Muscle of arm (tissue), 1 donor: ENCODE measurements at regions not wholly inside any gene's neighbourhood (a gene's known extent, or its start where the extent isn't known, plus 50 kb on each side); places are given as distances from the start of the nearest gene placed in this dataset.
A peak's percentile ranks its signal among the peaks of the same experiment; 100 is the strongest.

ENCODE experiments used
- DNase-seq: peaks from one replicate; pipeline ENCODE4 v3.0.0-alpha.2; 2013

DNA sequence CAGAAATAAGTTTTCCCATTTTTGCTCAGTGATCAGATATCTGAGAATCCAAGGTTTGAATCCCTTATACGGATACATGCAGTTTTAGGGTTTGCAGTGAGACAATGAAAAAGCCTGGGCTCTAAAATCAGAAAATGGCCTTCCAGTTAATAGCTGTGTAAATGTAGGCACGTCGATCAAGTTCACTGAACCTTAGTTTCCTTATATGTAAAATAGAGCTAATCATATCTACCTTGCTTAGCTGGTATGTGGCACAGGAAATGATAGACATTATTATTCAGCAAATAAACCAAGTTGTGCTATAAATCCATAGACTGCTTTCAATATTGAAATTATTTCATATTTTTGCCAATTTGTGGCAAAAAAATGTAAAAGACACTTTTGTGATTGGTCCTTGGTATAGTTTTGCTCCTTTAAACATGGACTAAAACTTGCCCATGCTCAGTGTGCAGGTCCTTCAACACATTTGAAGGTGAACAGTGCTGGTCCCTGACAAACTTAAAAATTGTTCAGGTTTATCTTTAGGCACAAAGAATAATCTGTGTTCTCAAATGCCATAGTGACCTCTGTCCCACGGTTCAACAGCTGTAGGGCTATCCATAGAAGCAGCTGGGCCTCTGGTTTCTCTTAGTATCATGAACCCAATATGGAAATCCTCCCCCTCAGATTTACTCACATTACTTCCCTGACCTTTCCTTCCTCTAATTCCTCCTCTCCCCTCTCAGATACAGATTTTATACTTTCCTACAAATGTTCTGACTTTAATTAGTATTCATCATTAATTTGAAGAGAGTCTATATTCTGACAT is 51.0 kb downstream of the CCDC54 start:
- no peak for DNase-seq

DNA sequence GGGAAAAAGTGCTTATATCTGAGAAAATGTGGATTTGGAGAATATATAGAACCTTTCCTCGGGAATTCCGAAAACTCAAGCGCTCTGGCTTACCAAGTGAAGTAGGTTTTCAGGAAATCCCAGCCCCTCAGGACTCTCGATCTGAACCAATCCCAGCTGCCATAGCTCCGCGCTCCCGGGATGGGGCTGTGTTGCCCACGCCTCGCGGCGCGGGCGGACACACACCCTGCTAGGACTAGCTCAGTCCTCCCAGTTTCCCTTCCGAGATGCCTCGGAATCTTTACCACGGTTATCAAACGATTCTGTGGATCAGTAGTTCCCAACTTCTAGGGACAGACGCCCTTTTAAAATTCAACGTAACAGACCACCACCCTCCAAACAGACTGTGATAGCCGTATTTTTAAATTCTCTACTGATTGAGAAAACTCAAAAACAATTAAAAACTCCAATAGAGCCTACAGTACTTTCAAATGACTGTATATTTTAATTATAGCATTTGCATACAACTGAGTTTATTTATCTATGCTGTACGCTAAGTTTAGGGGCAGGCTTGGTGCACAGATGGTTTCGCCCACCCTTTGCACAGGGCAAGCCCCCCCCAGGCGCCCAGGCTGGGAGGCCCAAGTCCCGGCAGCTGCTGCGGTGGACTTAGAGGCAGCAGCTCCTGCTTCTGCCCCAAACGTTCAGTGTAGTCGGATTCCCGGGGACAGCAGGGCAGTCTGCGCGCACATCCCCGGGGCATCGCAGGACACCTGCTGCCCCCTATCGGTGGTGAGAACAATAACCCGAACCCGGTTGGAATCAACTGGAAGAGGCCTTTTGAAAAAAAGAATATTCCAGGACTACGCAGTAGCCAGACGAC is 52.3 kb downstream of the CCDC54 start:
- DNase-seq, result peak; percentile 78

DNA sequence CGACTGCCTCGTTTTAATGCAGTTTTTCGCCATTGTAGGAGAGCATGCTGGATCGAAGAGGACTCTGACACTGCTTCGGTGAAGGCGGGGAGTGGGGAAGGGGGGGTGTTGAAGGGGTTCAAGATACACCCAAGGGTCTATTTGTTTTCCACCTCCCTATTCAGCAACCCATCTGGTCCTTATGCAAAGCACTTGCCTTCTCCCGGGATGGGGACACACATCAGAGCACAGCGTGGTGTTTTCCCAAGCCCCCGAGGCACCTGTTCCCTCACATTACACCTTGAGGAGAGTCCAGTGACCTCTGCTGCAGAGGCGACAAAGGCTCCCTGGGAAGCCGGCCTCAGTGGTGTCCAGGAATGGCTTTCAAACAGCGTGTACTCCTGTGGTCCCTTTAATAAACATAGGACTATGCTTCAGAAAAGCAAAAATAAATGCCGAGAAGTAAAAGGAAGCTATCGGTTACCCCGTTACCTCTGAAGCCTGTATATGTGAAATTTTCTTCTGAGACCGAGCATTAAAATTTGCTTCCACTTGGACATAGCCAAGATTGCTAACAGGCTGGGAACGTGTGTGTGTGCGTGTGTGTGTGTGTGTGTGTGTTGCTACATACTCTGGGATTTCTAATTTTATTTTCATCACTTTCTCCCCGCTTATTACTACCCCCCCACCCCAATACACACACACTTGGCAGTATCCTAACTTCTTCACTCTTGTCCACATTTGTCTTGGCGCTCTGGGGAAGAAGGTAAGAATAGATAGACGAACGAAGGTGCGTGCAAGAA is 53.2 kb downstream of the CCDC54 start:
- DNase-seq, result peak; percentile 21

- no peak for DNase-seq
Observed at GRCh38 chr3:107430996-107431245, 53.7 kb downstream of the CCDC54 start.

- peak; percentile 54 for DNase-seq
Observed at GRCh38 chr3:107431246-107432012, 54.2 kb downstream of the CCDC54 start.

- DNase-seq, result peak; percentile 10
Observed at GRCh38 chr3:107432013-107432515, 54.8 kb downstream of the CCDC54 start.

DNA sequence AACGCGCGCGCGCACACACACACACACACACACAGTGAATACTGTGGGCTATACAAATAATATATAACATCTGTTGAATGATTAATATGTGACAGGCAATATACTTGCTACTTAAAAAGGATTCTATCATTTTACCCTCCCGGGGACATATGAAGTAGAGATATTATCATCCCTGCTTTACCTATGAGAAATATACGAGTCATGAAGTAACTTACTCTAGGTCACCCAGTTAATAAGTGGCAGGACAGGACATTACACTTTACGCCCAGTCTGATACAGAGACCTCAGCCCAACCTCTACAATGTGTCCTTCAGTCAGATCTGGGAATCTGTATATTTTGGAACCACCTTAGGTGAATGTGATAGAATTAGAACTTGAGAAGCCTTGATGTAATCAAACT is 55.4 kb downstream of the CCDC54 start:
- no peak for DNase-seq

- DNase-seq, result no peak
Observed at GRCh38 chr3:107436029-107436428, 58.8 kb downstream of the CCDC54 start.

DNA sequence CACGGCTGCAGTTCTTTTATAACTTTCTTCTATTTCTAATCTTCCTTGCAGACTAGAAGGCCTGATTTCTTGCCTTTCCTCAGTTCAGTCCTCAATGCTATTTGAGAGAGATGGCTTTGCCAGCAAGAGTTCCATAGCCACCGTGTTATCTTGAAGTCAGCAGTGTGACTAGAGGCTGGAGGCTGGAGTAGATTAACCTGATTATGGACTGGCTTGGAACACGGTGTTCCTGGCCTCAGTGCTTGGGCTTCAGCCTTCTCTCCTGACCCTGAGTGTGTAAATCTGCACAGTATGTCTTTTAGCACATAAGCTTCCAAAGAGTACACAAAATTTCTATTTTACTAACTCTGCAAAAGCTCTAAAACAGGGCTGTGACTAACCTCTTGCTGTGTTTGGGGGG is 61.4 kb downstream of the CCDC54 start:
- no peak for DNase-seq

GRCh38 chr3:107441617-107442016 is 64.4 kb downstream of the CCDC54 start:
- DNase-seq, result no peak

- no peak for DNase-seq
Observed at GRCh38 chr3:107443461-107443860, 66.2 kb downstream of the CCDC54 start.

DNA sequence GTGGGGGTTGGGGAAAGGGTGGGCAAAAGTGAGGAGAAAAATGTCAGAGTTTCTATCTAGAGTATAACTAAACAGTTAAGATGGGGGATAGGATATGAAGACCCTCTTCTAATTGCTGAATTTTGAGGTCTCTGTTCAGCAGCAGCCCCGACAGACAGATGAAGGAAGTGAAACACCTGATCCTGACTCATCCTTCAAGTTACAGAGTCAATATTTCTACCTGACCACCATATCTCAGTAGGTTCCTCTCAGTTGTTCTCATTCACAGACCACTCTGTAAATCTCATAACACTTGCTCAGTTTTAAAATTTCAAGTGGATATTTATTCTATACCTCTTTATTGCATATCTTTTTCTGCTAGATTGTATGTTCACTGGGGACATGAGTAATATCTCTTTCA is 69.5 kb downstream of the CCDC54 start:
- DNase-seq, result no peak

GRCh38 chr3:107450254-107450893 is 72.4 kb upstream of the BBX start:
- no peak for DNase-seq

DNA sequence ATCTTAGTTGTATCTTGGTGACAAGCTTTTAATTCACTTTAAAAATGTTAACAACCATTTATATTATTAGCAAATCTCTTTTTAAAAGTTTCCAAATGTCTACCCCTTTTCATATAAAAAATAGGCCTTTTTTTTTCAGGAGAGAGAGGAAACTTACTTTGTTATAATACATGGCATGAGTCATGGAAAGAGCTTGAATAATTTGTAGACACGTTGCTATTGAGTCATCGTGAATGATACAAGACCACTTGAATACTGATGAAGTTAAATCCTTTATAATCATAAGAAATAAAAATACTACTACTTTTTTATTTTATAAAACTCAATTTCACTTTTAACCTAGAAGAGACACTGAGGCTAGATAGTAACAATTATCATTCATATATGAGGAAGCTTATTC is 70.3 kb upstream of the BBX start:
- DNase-seq, result no peak

DNA sequence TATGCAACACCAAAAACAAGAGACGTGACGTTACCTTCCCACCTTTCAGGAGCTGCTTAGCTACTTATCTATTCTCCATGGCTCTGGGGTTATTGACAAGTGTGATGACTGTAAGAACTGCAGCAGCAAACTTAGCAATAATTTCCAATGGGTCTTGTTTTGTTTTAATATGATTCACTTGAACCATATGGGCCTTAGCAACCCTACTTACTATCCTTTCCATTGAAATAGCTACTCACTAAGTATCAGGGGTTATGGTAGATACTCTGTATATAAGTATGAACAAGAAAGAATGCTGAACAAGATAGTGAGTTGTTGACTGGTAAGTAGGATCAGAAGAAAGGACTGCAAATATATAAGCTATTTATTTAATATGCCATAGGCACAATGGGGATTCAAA is 69.3 kb upstream of the BBX start:
- DNase-seq, result no peak

DNA sequence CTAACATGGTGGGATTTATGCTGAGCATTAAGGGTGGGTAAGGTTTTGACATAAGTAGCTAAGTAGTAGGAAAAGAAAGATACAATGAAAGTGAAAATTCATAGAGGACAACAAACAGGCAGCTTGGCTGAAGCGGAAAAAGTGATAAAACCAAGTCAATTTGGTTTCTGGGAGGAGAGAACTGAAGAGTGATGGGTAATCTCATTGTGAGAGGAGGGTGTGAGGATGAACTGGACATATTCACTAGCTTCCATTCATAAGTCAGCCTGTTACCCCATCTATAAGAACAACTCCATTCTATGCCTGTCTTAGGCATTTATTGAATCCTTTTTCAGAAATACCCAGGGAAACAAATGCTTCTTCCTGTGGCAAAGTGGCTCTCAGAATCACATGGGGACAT is 67.1 kb upstream of the BBX start:
- DNase-seq, result no peak

GRCh38 chr3:107456501-107456900 is 66.3 kb upstream of the BBX start:
- DNase-seq, result no peak

DNA sequence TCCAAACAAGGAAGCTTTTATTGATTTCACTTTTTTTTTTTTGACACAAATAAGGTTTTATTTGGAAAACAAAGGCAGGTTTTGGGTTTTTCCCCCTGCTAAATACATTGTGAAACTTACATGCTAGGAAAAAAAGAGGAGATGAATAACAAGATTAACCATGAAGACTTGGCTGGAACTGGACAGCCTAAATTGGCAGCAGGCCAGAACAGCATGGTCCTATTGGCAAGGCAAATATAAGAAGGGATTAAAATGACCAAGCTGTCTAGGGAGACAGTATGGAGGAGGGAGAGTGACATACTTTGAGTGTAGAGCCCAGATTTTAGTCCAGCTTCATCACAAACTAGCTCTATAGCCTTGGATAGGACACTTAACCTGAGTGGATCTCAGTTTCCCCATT is 63.9 kb upstream of the BBX start:
- DNase-seq, result no peak

DNA sequence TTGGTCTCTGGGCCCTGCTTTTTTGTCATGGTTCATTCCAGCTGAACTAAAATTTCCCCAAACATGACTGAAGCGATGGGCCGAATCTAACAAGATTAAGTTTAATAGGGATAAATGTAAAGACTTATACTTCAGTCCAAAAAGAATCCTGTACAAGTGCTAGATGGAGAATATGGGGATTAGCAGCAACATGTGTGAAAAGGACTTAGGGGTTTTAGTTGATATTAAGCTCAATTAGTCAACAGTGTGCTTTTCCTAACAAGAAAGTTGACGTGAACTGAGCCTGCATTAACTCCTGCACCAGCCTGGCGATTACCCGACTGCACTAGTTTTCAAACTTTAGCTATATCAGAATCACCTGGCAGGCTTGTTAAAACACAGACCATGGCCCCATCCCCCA is 61.0 kb upstream of the BBX start:
- DNase-seq, result no peak

GRCh38 chr3:107464037-107464436 is 58.7 kb upstream of the BBX start:
- no peak for DNase-seq

DNA sequence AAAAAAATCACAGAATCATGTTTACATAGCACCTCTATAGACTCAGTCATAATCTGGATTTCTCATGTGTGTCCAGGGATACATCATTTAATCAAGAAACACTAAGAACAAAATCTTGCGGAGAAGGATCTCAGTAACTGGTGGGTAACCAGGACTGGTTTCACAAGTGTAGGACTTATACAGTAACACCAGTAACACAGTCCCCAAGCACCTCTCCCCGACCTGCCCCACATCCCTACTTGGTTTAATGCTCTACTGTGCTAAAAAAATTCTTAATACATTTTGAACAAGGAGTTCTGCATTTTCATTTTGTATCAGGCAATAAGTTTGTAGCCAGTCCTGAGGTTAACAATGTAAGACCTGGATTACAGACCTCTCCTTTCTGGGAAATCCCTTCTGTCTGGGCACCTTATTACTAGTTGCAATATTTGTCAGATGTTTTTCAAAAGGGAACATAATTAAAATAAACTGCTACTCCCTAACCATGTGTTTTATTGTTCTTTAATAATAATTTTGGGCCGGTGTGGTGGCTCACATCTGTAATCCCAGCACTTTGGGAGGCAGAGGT is 57.6 kb upstream of the BBX start:
- DNase-seq, result no peak
